Activated B cell treated with CpG ODN at 0.5 μM for 24 hours (primary cell): ENCODE measurements at regions not wholly inside any gene's neighbourhood (a gene's known extent, or its start where the extent isn't known, plus 50 kb on each side); places are given as distances from the start of the nearest gene placed in this dataset.

Experiments
- ATAC-seq: fragments of 200-7000 bp; cut with Tn5 transposase; one replicate; pipeline ENCODE4 v1.10.0; 2021; ENCODE audit warnings: low read depth, mild to moderate bottlenecking, moderate library complexity
- CTCF ChIA-PET: fragments of 350-600 bp; sonication (Branson Sonifier 250); formaldehyde crosslinking; loops from one replicate; lab custom pipeline; 2021; ENCODE audit warnings: antibody characterized with exemption; lab: Charles Lee
- POLR2A ChIA-PET: fragments of 350-600 bp; sonication (Branson Sonifier 250); formaldehyde crosslinking; loops from one replicate; lab custom pipeline; 2021; ENCODE audit warnings: antibody characterized with exemption; lab: Charles Lee
- DNase-seq: peaks from one replicate; pipeline ENCODE4 v3.0.0; 2022
- H3K27ac Mint-ChIP-seq: one replicate; pipeline ENCODE4 v1.8.0; 2020; ENCODE audit warnings: mixed read lengths
- H3K27me3 Mint-ChIP-seq: one replicate; pipeline ENCODE4 v1.8.0; 2021; ENCODE audit warnings: mixed read lengths
- H3K36me3 Mint-ChIP-seq: one replicate; pipeline ENCODE4 v1.8.0; 2021; ENCODE audit warnings: low read depth, mixed read lengths
- H3K4me1 Mint-ChIP-seq: one replicate; pipeline ENCODE4 v1.8.0; 2021; ENCODE audit warnings: mixed read lengths
- H3K4me3 Mint-ChIP-seq: one replicate; pipeline ENCODE4 v1.8.0; 2020; ENCODE audit warnings: mild to moderate bottlenecking, mixed read lengths
- H3K9me3 Mint-ChIP-seq: one replicate; pipeline ENCODE4 v1.8.0; 2020; ENCODE audit warnings: mixed read lengths
- intact Hi-C: fragments of 100-400 bp; cut with micrococcal nuclease; formaldehyde crosslinking; loops from one replicate; pipeline ENCODE4 v1.15.1; 2024
- TF ChIP-seq, protein P1 (sequence below): fragments of 200-600 bp; IDR thresholded peaks from one replicate; pipeline ENCODE4 v1.8.0; 2022; ENCODE audit warnings: antibody characterized with exemption, mild to moderate bottlenecking

DNA sequence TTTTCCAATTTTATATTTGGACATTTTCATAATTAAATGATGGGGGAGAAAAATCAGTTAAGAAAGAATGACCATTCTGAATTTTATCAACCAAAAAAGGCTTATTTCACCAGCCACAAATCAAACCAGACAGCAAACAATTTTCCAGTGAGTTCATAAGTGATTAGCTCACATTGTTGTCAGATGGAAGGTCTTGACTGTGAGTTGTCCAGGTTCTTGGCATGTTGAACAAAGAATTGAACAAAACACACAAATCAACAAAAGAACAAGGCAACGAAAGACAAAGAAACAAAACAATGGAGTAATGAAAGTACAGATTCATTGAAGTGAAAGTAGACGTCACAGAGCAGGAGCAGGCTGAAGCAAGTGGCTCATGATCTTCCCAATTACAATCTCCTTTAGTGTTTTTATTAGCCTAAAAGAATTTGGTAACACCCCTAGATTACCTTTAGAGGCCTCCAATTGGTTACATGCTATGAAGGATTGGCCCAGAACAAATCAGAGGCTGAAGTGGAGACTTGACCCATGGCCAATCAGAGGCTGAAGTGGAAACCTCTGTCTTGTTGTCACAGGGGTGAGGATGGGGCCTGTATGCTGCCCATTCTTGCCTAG is 248.7 kb downstream of the NEBL start:
- POLR2A ChIA-PET, result no interaction called here
- Mint-ChIP-seq H3K27me3 (no peaks in the 10 kb centered on the region), H3K4me1 (no peaks in the 10 kb centered on the region), H3K27ac (no peak overlapping the region), H3K4me3 (no peak overlapping the region), H3K9me3 (peaks cover 12% of the 10 kb centered on the region), H3K36me3 (no peaks in the 10 kb centered on the region)
- intact Hi-C loops, result no loop called here
- no peak for ATAC-seq
- CTCF ChIA-PET, result no interaction called here
- TF ChIP-seq, protein P1, sequence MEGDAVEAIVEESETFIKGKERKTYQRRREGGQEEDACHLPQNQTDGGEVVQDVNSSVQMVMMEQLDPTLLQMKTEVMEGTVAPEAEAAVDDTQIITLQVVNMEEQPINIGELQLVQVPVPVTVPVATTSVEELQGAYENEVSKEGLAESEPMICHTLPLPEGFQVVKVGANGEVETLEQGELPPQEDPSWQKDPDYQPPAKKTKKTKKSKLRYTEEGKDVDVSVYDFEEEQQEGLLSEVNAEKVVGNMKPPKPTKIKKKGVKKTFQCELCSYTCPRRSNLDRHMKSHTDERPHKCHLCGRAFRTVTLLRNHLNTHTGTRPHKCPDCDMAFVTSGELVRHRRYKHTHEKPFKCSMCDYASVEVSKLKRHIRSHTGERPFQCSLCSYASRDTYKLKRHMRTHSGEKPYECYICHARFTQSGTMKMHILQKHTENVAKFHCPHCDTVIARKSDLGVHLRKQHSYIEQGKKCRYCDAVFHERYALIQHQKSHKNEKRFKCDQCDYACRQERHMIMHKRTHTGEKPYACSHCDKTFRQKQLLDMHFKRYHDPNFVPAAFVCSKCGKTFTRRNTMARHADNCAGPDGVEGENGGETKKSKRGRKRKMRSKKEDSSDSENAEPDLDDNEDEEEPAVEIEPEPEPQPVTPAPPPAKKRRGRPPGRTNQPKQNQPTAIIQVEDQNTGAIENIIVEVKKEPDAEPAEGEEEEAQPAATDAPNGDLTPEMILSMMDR, result no peak
- no peak for DNase-seq

- Mint-ChIP-seq H3K9me3 (peaks cover 7% of the 10 kb centered on the region), H3K4me1 (no peaks in the 10 kb centered on the region), H3K27me3 (no peaks in the 10 kb centered on the region), H3K27ac (no peak overlapping the region), H3K4me3 (no peak overlapping the region), H3K36me3 (no peaks in the 10 kb centered on the region)
- ATAC-seq, result no peak
- CTCF ChIA-PET, result no interaction called here
- intact Hi-C loops, result no loop called here
- DNase-seq, result no peak
- POLR2A ChIA-PET, result no interaction called here
- TF ChIP-seq, protein P1, result no peak
These were observed 249.4 kb downstream of the NEBL start for GRCh38 chr10:20647756-20648155.

- Mint-ChIP-seq H3K4me3 (no peak overlapping the region), H3K36me3 (no peaks in the 10 kb centered on the region), H3K27me3 (no peaks in the 10 kb centered on the region), H3K4me1 (no peaks in the 10 kb centered on the region), H3K9me3 (peaks cover under 1% of the 10 kb centered on the region), H3K27ac (no peak overlapping the region)
- ChIA-PET CTCF (no interaction called here), POLR2A (no interaction called here)
- ATAC-seq (no peak), DNase-seq (no peak)
- intact Hi-C loops, result no loop called here
- TF ChIP-seq, protein P1, result no peak
These were observed 252.7 kb downstream of the NEBL start for GRCh38 chr10:20644421-20644820.

- no peak for ATAC-seq
- no peak for DNase-seq
- TF ChIP-seq, protein P1, result no peak
- CTCF ChIA-PET, result no interaction called here
- Mint-ChIP-seq H3K4me3 (no peak overlapping the region), H3K36me3 (no peaks in the 10 kb centered on the region), H3K27ac (no peak overlapping the region), H3K9me3 (peaks cover 9% of the 10 kb centered on the region), H3K27me3 (no peaks in the 10 kb centered on the region), H3K4me1 (no peaks in the 10 kb centered on the region)
- intact Hi-C loops, result no loop called here
- POLR2A ChIA-PET, result no interaction called here
These were observed 255.5 kb downstream of the NEBL start for GRCh38 chr10:20641605-20642004.

- DNase-seq, result no peak
- TF ChIP-seq, protein P1, result no peak
- ChIA-PET POLR2A (no interaction called here), CTCF (no interaction called here)
- Mint-ChIP-seq H3K9me3 (peaks cover 16% of the 10 kb centered on the region), H3K4me3 (no peak overlapping the region), H3K36me3 (no peaks in the 10 kb centered on the region), H3K27ac (no peak overlapping the region), H3K4me1 (no peaks in the 10 kb centered on the region), H3K27me3 (no peaks in the 10 kb centered on the region)
- intact Hi-C loops, result loop anchor here (10.0 kb wide), 1 partner anchor 61 kb away; no protein-coding TSS in a partner anchor
- ATAC-seq, result no peak
These were observed 261.5 kb downstream of the NEBL start for GRCh38 chr10:20635570-20635969.
